PFSK-1 (cell line): ENCODE measurements at regions not wholly inside any gene's neighbourhood (a gene's known extent, or its start where the extent isn't known, plus 50 kb on each side); places are given as distances from the start of the nearest gene placed in this dataset.

Experiments used
- REST ChIP-seq, 2 experiments: IDR thresholded peaks; 2 replicates each; pipeline versions ENCODE4 v1.6.1 to v1.8.0; 2011 to 2012; ENCODE audit warnings: low read depth in 2 of 2, low read length in 2 of 2, control low read depth in 1 of 2, inconsistent platforms in 1 of 2, mild to moderate bottlenecking in 1 of 2, moderate library complexity in 1 of 2; ENCODE audit not compliant: insufficient read depth in 1 of 2
- SIN3A ChIP-seq: IDR thresholded peaks from 2 replicates; pipeline ENCODE4 v1.6.1; 2012; ENCODE audit warnings: mild to moderate bottlenecking, low read length, moderate library complexity, borderline replicate concordance; ENCODE audit not compliant: insufficient read depth
- TAF1 ChIP-seq: IDR thresholded peaks from 2 replicates; pipeline ENCODE4 v1.6.1; 2012; ENCODE audit warnings: low read length, control low read depth, borderline replicate concordance; ENCODE audit not compliant: insufficient read depth

GRCh38 chr4:66704243-66704642, 841.1 kb downstream of the CENPC start:
- no peak for TF ChIP-seq REST (IDR thresholded peaks at IDR 0.05; ENCODE audit: insufficient read depth in 1 of 2, low read depth in 2 of 2, low read length in 2 of 2)
- TF ChIP-seq TAF1, result no peak
- no peak for TF ChIP-seq SIN3A
